Ovary (tissue), 7 donors: ENCODE measurements at regions not wholly inside any gene's neighbourhood (a gene's known extent, or its start where the extent isn't known, plus 50 kb on each side); places are given as distances from the start of the nearest gene placed in this dataset.
"Not testable (repeated sequence)": the region's sequence is repeated elsewhere in the genome, so short reads cannot be mapped to it uniquely, and the experiment has no call there.

Experiments
- DNase-seq, 5 donors: peaks; one replicate each; pipeline ENCODE4 v3.0.0-alpha.2; 2019 to 2020
- H3K27ac ChIP-seq, 2 donors: fragments of 200-600 bp; one replicate each; pipeline versions ENCODE4 v1.5.1 to v1.8.0; 2019 to 2022
- H3K27me3 ChIP-seq: fragments of 200-600 bp; one replicate; pipeline ENCODE4 v1.8.0; 2022
- H3K36me3 ChIP-seq: fragments of 200-600 bp; sonication (generic); one replicate; pipeline ENCODE4 v1.5.1; 2019
- H3K4me1 ChIP-seq: one replicate; pipeline ENCODE4 v1.8.1; 2013; ENCODE audit warnings: mild to moderate bottlenecking, moderate library complexity; ENCODE audit not compliant: insufficient read depth
- H3K4me3 ChIP-seq: fragments of 200-600 bp; sonication (generic); one replicate; pipeline ENCODE4 v1.5.1; 2017
- H3K9me3 ChIP-seq, 2 donors: fragments of 200-600 bp in 1 of 2; sonication (generic) in 1 of 2; one replicate each; pipeline versions ENCODE4 v1.5.1 to v1.8.1; 2013 to 2019; ENCODE audit warnings: mild to moderate bottlenecking in 1 of 2, moderate library complexity in 1 of 2
- EP300 ChIP-seq: sonication (generic); formaldehyde crosslinking; IDR thresholded peaks from one replicate; pipeline ENCODE4 v1.6.1; 2017; ENCODE audit warnings: antibody characterized with exemption
- POLR2A ChIP-seq: fragments of 450-650 bp; IDR thresholded peaks from one replicate; pipeline ENCODE4 v1.6.1; 2017; ENCODE audit warnings: antibody characterized with exemption, mild to moderate bottlenecking, moderate library complexity
- WGBS, 3 donors: extraction: QIAGEN DNeasy Blood & Tissue Kit in 1 of 3; methylation state at CpG; one replicate each; pipeline versions ENCODE4 v1.1.5 to v1.1.7; 2013 to 2017; 5-methylcytosine and 5-hydroxymethylcytosine counted together
- intact Hi-C, 4 donors: fragments of 100-400 bp; cut with DNase I; formaldehyde crosslinking; loops; one replicate each; pipeline versions ENCODE4 v1.11.0 to v1.15.1; 2022 to 2023
- TF ChIP-seq, protein P1 (sequence below), 3 donors: fragments of 450-650 bp in 2 of 3; fragments of 200-600 bp in 1 of 3; IDR thresholded peaks; one replicate each; pipeline versions ENCODE4 v1.5.1 to v1.8.0; 2016 to 2022; ENCODE audit warnings: antibody characterized with exemption in 3 of 3, mild to moderate bottlenecking in 1 of 3
- donor health status: DM: no; HTN: no; CAD: no; lungs with moderate emphysema.
- donor health status: DM: no; HTN: no; CAD: no.
- donor health status: Bipolar disorder and iron deficiency.
- donor health status: DM: no; HTN: no; CAD: no.
- donor health status: DM: yes; HTN: yes; CAD: no.

DNA sequence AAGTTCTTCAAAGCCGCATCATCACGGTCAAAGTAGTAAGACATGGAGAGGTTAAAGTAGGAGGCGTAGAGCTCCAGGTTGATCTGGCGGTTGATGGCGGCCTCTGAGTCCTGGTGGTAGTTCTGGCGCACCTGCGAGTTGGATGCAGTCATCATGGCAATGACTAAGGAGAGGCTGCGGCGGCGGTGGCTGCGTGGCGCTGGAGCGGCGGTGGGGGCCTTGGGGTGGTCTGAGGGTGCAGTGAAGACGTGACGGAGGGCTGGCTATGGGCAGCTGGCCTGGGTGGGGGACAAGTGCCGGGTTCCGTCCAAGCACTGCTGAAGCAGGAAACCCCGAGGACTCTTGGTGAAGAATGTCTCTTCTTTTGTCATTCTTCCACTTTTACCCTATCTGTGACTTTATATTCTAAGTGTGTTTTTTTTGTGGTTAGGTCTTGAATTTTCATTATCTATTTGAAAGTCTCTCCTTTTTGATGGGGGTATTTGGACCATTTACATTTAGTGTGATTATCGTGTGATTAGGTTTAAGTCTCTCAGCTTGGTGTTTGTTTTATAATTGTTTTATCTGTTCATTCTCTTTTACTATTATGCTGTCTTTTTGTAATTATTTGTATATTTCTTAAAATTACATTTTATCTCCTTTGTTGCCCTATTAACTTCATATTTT is 94.6 kb downstream of the TFAP2B start:
- Histone ChIP-seq H3K9me3 (no peaks in the 10 kb centered on the region), H3K27ac (no peak overlapping the region), H3K4me1 (no peaks in the 10 kb centered on the region), H3K27me3 (no peaks in the 10 kb centered on the region), H3K36me3 (no peaks in the 10 kb centered on the region), H3K4me3 (no peak overlapping the region)
- TF ChIP-seq POLR2A = no peak
- TF ChIP-seq, protein P1, sequence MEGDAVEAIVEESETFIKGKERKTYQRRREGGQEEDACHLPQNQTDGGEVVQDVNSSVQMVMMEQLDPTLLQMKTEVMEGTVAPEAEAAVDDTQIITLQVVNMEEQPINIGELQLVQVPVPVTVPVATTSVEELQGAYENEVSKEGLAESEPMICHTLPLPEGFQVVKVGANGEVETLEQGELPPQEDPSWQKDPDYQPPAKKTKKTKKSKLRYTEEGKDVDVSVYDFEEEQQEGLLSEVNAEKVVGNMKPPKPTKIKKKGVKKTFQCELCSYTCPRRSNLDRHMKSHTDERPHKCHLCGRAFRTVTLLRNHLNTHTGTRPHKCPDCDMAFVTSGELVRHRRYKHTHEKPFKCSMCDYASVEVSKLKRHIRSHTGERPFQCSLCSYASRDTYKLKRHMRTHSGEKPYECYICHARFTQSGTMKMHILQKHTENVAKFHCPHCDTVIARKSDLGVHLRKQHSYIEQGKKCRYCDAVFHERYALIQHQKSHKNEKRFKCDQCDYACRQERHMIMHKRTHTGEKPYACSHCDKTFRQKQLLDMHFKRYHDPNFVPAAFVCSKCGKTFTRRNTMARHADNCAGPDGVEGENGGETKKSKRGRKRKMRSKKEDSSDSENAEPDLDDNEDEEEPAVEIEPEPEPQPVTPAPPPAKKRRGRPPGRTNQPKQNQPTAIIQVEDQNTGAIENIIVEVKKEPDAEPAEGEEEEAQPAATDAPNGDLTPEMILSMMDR (IDR thresholded peaks at IDR 0.05) = no peak
- no peak for TF ChIP-seq EP300
- no peak for DNase-seq
- intact Hi-C loops = no loop called here
- 92 to 94% (median 93%) methylated on average over 20 of the region's 20 CpGs for WGBS, 3 donors

DNA sequence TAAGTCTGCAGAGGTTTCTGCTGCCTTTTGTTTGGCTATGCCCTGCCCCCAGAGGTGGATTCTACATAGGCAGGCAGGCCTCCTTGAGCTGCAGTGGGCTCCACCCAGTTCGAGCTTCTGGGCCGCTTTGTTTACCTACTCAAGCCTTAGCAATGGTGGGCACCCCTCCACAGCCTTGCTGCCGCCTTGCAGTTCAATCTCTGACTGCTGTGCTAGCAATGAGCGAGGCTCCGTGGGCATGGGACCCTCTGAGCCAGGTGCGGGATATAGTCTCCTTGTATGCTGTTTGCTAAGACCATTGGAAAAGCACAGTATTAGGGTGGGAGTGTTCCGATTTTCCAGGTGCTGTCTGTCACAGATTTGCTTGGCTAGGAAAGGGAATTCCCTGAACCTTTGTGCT is 102.7 kb downstream of the TFAP2B start:
- H3K27me3 ChIP-seq, H3K27ac ChIP-seq, intact Hi-C loops, H3K4me1 ChIP-seq, H3K4me3 ChIP-seq, H3K36me3 ChIP-seq, DNase-seq, H3K9me3 ChIP-seq: not testable (repeated sequence)
- 90 to 98% (median 97%) methylated on average over 7 of the region's 7 CpGs for WGBS, 3 donors

DNA sequence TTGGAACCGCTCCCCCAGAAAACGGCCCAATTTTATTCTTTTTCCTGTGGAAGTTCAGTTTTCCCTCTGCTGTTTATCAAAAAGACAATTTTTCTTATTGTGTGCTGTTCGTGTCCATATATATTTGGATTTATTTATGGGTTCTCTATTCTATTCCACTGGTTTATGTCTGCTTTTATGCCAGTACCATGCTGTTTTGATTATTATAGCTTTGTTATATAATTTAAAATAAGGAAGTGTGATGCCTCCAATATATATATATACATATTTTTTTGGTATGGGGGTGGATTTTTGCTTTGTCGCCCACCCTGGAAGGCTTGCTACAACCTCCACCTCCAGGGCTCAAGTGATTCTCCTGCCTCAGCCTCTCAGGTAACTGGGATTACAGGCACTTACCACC is 103.3 kb downstream of the TFAP2B start:
- 87 to 92% (median 88%) methylated on average over 4 of the region's 4 CpGs for WGBS, 3 donors
- DNase-seq = no peak
- Histone ChIP-seq H3K27ac (no peak overlapping the region), H3K9me3 (no peaks in the 10 kb centered on the region), H3K27me3 (no peaks in the 10 kb centered on the region), H3K4me1 (no peaks in the 10 kb centered on the region), H3K36me3 (no peaks in the 10 kb centered on the region), H3K4me3 (no peak overlapping the region)
- intact Hi-C loops = no loop called here
- TF ChIP-seq, protein P1 (IDR thresholded peaks at IDR 0.05) = no peak
- TF ChIP-seq POLR2A (no peak), EP300 (no peak)

DNA sequence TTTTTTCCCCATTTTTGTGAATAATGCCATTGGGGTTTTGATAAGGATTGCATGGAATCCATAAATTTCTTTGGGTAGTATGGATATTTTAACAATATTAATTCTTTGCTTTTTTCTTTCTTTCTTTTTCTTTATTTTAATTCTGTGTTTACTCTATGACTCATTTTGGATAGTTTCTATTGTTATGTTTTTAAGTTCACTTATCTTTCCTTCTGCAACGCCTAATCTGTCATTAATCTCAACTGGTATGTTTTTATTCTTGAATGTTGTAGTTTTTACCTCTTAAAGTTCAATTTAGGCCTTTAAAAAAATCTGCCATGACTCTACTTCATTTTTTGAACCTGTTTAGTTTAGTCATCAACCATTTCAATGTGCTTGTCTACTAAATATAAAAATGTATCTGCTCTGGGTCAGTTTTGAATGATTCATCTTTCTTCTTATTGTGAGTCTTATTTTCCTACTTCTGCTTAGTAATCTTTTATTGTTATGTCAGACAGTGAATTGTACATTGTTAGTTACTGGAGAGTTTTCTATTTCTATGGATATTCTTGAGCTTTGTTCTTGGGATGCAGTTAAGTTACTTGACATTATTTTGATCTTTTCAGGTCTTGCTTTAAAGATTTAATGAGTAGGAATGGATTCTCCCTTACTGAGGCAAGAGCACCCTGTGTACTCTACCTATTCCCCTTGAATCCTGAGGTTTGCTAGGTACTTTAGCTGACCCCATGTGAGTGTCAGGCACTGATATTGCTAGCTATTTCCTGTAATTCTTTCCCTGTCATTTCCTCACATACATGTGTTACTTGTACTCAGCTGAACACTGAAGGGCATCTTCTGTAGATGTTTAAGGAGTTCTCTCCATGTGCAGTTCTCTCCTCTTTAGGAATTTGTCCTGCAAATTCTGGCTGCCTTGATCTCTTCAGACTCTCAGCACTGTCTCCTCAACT is 104.2 kb downstream of the TFAP2B start:
- no peaks in the 10 kb centered on the region for H3K27me3 ChIP-seq
- WGBS, 3 donors = 0 to 32% (median 3%) methylated on average over 1 of the region's 1 CpG
- no peak for DNase-seq
- no peaks in the 10 kb centered on the region for H3K4me1 ChIP-seq
- intact Hi-C loops = no loop called here
- no peak overlapping the region for H3K4me3 ChIP-seq
- no peak overlapping the region for H3K27ac ChIP-seq
- H3K36me3 ChIP-seq = no peaks in the 10 kb centered on the region
- TF ChIP-seq EP300 = no peak
- TF ChIP-seq, protein P1 (IDR thresholded peaks at IDR 0.05) = no peak
- no peak for TF ChIP-seq POLR2A
- H3K9me3 ChIP-seq = no peaks in the 10 kb centered on the region

DNA sequence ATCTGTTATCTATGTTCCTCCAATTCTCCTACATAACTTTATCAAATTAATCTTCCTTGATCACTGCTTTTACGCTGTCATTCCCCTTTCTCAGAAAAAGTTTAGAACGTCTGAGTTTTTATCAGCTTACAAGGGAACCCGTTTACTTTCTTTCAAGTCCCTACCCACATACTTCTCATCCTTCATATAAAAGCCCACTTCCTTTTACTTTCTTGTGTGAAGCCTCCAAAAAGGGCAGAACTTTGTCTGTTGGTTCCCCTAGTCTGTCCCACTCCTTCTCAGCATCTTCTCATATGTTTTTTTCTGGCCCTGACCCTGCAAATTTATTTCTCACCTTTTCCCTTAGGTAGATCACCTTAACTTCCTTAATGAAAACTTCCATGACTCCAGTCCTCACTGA is 106.1 kb downstream of the TFAP2B start:
- Histone ChIP-seq H3K36me3 (no peaks in the 10 kb centered on the region), H3K9me3 (no peaks in the 10 kb centered on the region), H3K4me1 (no peaks in the 10 kb centered on the region), H3K27ac (no peak overlapping the region), H3K4me3 (no peak overlapping the region), H3K27me3 (no peaks in the 10 kb centered on the region)
- DNase-seq = no peak
- no peak for TF ChIP-seq EP300
- no peak for TF ChIP-seq POLR2A
- TF ChIP-seq, protein P1 (IDR thresholded peaks at IDR 0.05) = no peak
- intact Hi-C loops = no loop called here
- 4 to 27% (median 9%) methylated on average over 3 of the region's 3 CpGs for WGBS, 3 donors
